Stimulated activated CD4-positive, alpha-beta T cell treated with anti-CD3 and anti-CD28 coated beads, Interleukin-4, amount 100 ng/mL, for 1 hour (primary cell): ENCODE measurements at regions not wholly inside any gene's neighbourhood (a gene's known extent, or its start where the extent isn't known, plus 50 kb on each side); places are given as distances from the start of the nearest gene placed in this dataset.

ENCODE experiments used
- DNase-seq: peaks from one replicate; pipeline ENCODE4 v3.0.0-alpha.2; 2020

DNA sequence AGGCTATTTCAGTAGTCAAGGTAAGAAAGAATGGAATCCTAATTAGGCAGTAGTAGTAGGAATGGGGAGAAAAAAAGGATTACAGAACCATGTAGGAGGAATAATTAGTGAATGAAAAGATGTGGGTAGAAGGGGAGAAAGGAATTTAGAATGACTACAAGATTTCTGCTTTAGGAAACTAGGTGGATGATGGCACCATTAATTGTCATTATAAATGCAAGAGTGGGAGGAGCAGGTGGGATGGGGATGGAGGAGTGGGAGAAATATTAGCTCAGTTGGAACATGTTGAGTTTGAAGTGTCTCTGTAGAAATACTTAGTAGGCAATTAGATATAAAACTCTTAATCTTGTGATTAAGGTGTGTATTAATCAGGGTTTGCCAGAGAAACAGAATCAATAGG, 50.0 kb upstream of the C21orf91 start:
- DNase-seq, result no peak
